ENCODE measurements at regions not wholly inside any gene's neighbourhood (a gene's known extent, or its start where the extent isn't known, plus 50 kb on each side); places are given as distances from the start of the nearest gene placed in this dataset.

DNA sequence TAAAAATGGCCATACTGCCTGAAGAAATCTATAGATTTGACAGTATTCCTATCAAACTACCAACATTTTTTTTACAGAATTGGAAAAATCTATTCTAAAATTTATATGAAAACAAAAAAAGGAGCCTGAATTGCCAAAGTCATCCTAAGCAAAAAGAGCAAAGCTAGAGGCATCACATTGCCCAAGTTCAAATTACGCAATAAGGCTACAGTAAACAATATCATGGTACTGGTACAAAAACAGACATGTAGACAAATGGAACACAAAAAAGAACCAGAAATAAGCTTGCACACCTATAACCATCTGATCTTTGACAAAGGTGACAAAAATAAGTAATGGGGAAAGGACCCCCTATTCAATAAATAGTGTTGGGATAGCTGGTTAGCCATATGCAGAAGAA lies 50.2 kb upstream of the THSD7B start:
- H3K9me3 ChIP-seq = no peaks in the 10 kb centered on the region
- ChIA-PET CTCF (no interaction called here), POLR2A (no interaction called here)
- Mint-ChIP-seq H3K4me3 (no peak overlapping the region), H3K9me3 (peaks cover 0 to 4% (median 4%) of the 10 kb centered on the region in 3 donors), H3K27ac (no peak overlapping the region), H3K4me1 (no peaks in the 10 kb centered on the region), H3K36me3 (no peaks in the 10 kb centered on the region), H3K27me3 (peaks cover 4 to 5% of the 10 kb centered on the region in 2 donors)
- DNase-seq = no peak
- ATAC-seq (replicated peaks in 1 of 4) = no peak
- no peak overlapping the region for H3K4me3 ChIP-seq (ENCODE audit: control insufficient read depth in 1 of 2, extremely low read depth in 1 of 2, low read length in 1 of 2)
- H3K4me1 ChIP-seq (ENCODE audit: control insufficient read depth in 1 of 2, extremely low read depth in 1 of 2, insufficient read depth in 2 of 2, low read length in 2 of 2) = no peaks in the 10 kb centered on the region
- no peak overlapping the region for H3K27ac ChIP-seq (ENCODE audit: low read length)
- H3K36me3 ChIP-seq (ENCODE audit: control insufficient read depth in 2 of 2, extremely low read depth in 1 of 2, insufficient read depth in 1 of 2, low read length in 1 of 2) = no peaks in the 10 kb centered on the region
- WGBS (ENCODE audit: insufficient coverage) = no CpG with 5 or more reads among the region's 1 CpG
- no peaks in the 10 kb centered on the region for H3K27me3 ChIP-seq (replicated peaks in 1 of 2; ENCODE audit: control insufficient read depth in 2 of 2, extremely low read depth in 1 of 2, insufficient read depth in 2 of 2, low read length in 1 of 2)

DNA sequence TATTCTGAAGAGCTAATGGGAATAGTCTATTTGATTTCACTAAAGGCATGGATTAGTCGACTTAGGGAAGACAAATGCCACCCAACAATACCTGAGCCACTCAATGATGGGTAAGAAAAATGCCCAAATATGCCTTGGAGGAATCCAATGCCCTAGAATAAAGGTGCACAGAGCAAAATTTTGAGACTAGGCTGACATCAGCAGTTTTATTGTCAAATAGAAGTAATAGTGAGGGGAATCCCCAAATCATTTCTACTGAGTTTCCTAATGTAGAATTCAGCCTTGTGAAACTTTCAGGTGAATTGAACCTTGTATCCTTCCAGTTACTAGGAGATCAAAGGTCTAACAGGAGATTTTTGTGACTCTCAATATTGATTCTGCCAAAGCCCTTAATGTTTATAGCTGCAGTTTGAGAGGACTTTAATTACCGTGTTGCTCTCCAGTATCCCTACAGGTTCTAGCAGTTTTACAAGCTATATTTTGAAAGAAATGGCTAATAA lies 50.8 kb upstream of the THSD7B start:
- Histone ChIP-seq H3K27me3 (replicated peaks in 1 of 2; ENCODE audit: control insufficient read depth in 2 of 2, extremely low read depth in 1 of 2, insufficient read depth in 2 of 2, low read length in 1 of 2) (no peaks in the 10 kb centered on the region), H3K36me3 (ENCODE audit: control insufficient read depth in 2 of 2, extremely low read depth in 1 of 2, insufficient read depth in 1 of 2, low read length in 1 of 2) (no peaks in the 10 kb centered on the region), H3K9me3 (no peaks in the 10 kb centered on the region), H3K4me3 (ENCODE audit: control insufficient read depth in 1 of 2, extremely low read depth in 1 of 2, low read length in 1 of 2) (no peak overlapping the region), H3K27ac (ENCODE audit: low read length) (no peak overlapping the region), H3K4me1 (ENCODE audit: control insufficient read depth in 1 of 2, extremely low read depth in 1 of 2, insufficient read depth in 2 of 2, low read length in 2 of 2) (no peaks in the 10 kb centered on the region)
- Mint-ChIP-seq H3K27me3 (peaks cover 4 to 5% of the 10 kb centered on the region in 2 donors), H3K36me3 (no peaks in the 10 kb centered on the region), H3K4me3 (no peak overlapping the region), H3K27ac (no peak overlapping the region), H3K9me3 (peaks cover 0 to 4% (median 4%) of the 10 kb centered on the region in 3 donors), H3K4me1 (no peaks in the 10 kb centered on the region)
- POLR2A ChIA-PET = no interaction called here
- DNase-seq = no peak
- no CpG with 5 or more reads among the region's 2 CpGs for WGBS (ENCODE audit: insufficient coverage)
- CTCF ChIA-PET = no interaction called here
- no peak for ATAC-seq (replicated peaks in 1 of 4)

DNA sequence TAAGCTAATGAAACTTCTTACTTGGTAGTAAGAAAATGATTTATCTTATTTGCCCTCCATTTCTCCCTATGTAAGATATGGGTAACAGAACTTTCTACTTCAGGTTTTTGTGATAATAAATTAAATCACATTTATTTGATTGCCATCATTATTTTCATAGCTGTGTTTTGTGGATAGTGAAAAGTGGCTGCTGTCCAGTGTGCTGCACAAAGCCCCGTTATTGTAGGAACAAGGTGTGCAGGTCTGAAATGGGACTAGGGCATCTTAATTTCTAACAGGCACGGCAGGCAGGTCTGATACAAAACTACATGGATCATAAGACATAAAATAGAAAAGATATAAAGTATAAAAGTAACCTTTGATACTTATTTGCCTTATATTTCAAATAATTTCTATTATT lies 51.6 kb upstream of the THSD7B start:
- no peaks in the 10 kb centered on the region for H3K9me3 ChIP-seq
- ChIA-PET CTCF (no interaction called here), POLR2A (no interaction called here)
- Mint-ChIP-seq H3K27ac (no peak overlapping the region), H3K4me1 (no peaks in the 10 kb centered on the region), H3K9me3 (peaks cover 0 to 4% (median 0%) of the 10 kb centered on the region in 3 donors), H3K36me3 (no peaks in the 10 kb centered on the region), H3K4me3 (no peak overlapping the region), H3K27me3 (peaks cover 4 to 5% of the 10 kb centered on the region in 2 donors)
- no peak overlapping the region for H3K27ac ChIP-seq (ENCODE audit: low read length)
- H3K4me3 ChIP-seq (ENCODE audit: control insufficient read depth in 1 of 2, extremely low read depth in 1 of 2, low read length in 1 of 2) = no peak overlapping the region
- no CpG with 5 or more reads among the region's 2 CpGs for WGBS (ENCODE audit: insufficient coverage)
- H3K36me3 ChIP-seq (ENCODE audit: control insufficient read depth in 2 of 2, extremely low read depth in 1 of 2, insufficient read depth in 1 of 2, low read length in 1 of 2) = no peaks in the 10 kb centered on the region
- ATAC-seq (replicated peaks in 1 of 4) (no peak), DNase-seq (no peak)
- no peaks in the 10 kb centered on the region for H3K27me3 ChIP-seq (replicated peaks in 1 of 2; ENCODE audit: control insufficient read depth in 2 of 2, extremely low read depth in 1 of 2, insufficient read depth in 2 of 2, low read length in 1 of 2)
- no peaks in the 10 kb centered on the region for H3K4me1 ChIP-seq (ENCODE audit: control insufficient read depth in 1 of 2, extremely low read depth in 1 of 2, insufficient read depth in 2 of 2, low read length in 2 of 2)

DNA sequence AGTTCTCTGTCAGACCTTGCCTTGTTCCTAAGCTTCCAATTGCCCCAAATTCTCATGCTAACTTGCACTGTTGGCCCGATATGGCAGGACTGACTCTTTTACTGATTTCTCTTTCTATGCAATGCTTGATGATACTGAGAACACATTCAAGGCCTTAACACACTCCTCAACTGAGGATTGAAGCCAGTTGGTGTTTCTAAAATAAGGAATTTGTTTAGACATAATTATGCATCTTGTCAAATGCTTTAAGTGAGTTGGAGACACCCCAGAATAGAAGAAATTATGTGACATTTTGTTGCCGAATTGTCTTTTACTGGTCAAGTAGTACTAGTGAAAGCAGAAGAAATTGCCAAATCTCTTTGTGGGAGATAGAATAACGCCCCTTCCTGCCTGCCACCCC lies 60.0 kb upstream of the THSD7B start:
- no peaks in the 10 kb centered on the region for H3K4me1 Mint-ChIP-seq
- H3K36me3 ChIP-seq (ENCODE audit: control insufficient read depth in 2 of 2, extremely low read depth in 1 of 2, insufficient read depth in 1 of 2, low read length in 1 of 2) = no peaks in the 10 kb centered on the region

DNA sequence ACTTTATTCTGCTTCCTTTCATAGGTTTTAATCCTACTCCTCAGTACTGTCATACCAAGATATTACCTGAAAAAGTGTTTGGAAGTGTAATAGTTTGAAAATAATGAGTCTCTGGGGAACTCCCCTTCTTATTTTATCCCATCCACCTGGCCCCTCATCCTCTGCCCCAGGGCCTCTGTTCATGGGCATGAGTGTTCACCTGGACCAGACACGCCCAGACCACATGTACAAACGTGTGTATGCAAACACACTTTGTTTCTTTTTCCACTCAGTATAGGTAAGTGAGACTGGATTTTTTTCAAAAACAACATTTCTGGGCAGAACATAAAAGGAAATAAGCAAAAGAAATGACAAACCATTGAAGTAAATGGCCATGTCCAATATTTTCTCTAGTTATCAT lies 62.1 kb upstream of the THSD7B start:
- Histone ChIP-seq H3K27ac (ENCODE audit: low read length) (no peak overlapping the region), H3K4me3 (ENCODE audit: control insufficient read depth in 1 of 2, extremely low read depth in 1 of 2, low read length in 1 of 2) (no peak overlapping the region), H3K36me3 (ENCODE audit: control insufficient read depth in 2 of 2, extremely low read depth in 1 of 2, insufficient read depth in 1 of 2, low read length in 1 of 2) (no peaks in the 10 kb centered on the region), H3K9me3 (no peaks in the 10 kb centered on the region), H3K27me3 (replicated peaks in 1 of 2; ENCODE audit: control insufficient read depth in 2 of 2, extremely low read depth in 1 of 2, insufficient read depth in 2 of 2, low read length in 1 of 2) (peaks cover 0 to 2% of the 10 kb centered on the region in 2 experiments), H3K4me1 (ENCODE audit: control insufficient read depth in 1 of 2, extremely low read depth in 1 of 2, insufficient read depth in 2 of 2, low read length in 2 of 2) (no peaks in the 10 kb centered on the region)
- Mint-ChIP-seq H3K36me3 (no peaks in the 10 kb centered on the region), H3K9me3 (peaks cover 7 to 16% (median 15%) of the 10 kb centered on the region in 3 donors), H3K27ac (no peak overlapping the region), H3K4me1 (no peaks in the 10 kb centered on the region), H3K27me3 (peaks cover 0 to 6% of the 10 kb centered on the region in 2 donors), H3K4me3 (no peak overlapping the region)
- ATAC-seq (replicated peaks in 1 of 4) = no peak
- WGBS (ENCODE audit: insufficient coverage) = no CpG with 5 or more reads among the region's 2 CpGs
- POLR2A ChIA-PET = no interaction called here
- no peak for DNase-seq
- CTCF ChIA-PET = no interaction called here

More for the DNA sequence above, 60.0 kb upstream of the THSD7B start:
- H3K27ac Mint-ChIP-seq = no peak overlapping the region
- ChIA-PET POLR2A (no interaction called here), CTCF (no interaction called here)
- H3K4me3 Mint-ChIP-seq = no peak overlapping the region
- no peaks in the 10 kb centered on the region for H3K9me3 ChIP-seq
- peaks cover 0 to 2% of the 10 kb centered on the region in 2 experiments for H3K27me3 ChIP-seq (replicated peaks in 1 of 2; ENCODE audit: control insufficient read depth in 2 of 2, extremely low read depth in 1 of 2, insufficient read depth in 2 of 2, low read length in 1 of 2)
- H3K27ac ChIP-seq (ENCODE audit: low read length) = no peak overlapping the region
- DNase-seq (no peak), ATAC-seq (replicated peaks in 1 of 4) (no peak)
- peaks cover 6 to 15% (median 12%) of the 10 kb centered on the region in 3 donors for H3K9me3 Mint-ChIP-seq
- no peaks in the 10 kb centered on the region for H3K4me1 ChIP-seq (ENCODE audit: control insufficient read depth in 1 of 2, extremely low read depth in 1 of 2, insufficient read depth in 2 of 2, low read length in 2 of 2)
- WGBS (ENCODE audit: insufficient coverage) = no CpG with 5 or more reads among the region's 3 CpGs
- no peaks in the 10 kb centered on the region for H3K36me3 Mint-ChIP-seq
- H3K27me3 Mint-ChIP-seq = peaks cover 0 to 6% of the 10 kb centered on the region in 2 donors
- H3K4me3 ChIP-seq (ENCODE audit: control insufficient read depth in 1 of 2, extremely low read depth in 1 of 2, low read length in 1 of 2) = no peak overlapping the region

DNA sequence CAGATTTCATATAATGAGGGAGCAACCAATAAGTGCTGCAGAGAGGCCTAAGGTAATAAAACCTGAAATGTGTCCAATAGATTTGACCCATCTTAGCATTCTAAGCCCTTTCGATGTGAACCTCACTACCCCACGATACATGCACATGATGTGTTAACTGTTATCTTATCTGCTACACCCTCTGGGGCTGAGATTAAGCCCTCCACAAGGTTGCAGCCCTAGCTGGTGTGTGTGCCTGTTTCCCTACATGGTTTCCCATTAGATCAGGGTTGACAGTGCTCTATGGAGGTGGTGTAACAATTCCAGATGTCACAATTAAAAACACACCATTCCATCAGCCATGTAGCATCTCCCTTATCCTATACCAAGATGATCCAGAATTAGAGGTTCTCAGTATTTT lies 68.9 kb upstream of the THSD7B start:
- Mint-ChIP-seq H3K4me3 (no peak overlapping the region), H3K4me1 (no peaks in the 10 kb centered on the region), H3K27me3 (no peaks in the 10 kb centered on the region), H3K27ac (no peak overlapping the region), H3K36me3 (no peaks in the 10 kb centered on the region), H3K9me3 (peaks cover 4 to 5% (median 5%) of the 10 kb centered on the region in 3 donors)
- whole genome bisulfite sequencing (ENCODE audit: insufficient coverage) = no CpG with 5 or more reads among the region's 2 CpGs
- POLR2A ChIA-PET = no interaction called here
- Histone ChIP-seq H3K27me3 (replicated peaks in 1 of 2; ENCODE audit: control insufficient read depth in 2 of 2, extremely low read depth in 1 of 2, insufficient read depth in 2 of 2, low read length in 1 of 2) (peaks cover 0 to 2% of the 10 kb centered on the region in 2 experiments), H3K9me3 (no peaks in the 10 kb centered on the region), H3K4me1 (ENCODE audit: control insufficient read depth in 1 of 2, extremely low read depth in 1 of 2, insufficient read depth in 2 of 2, low read length in 2 of 2) (no peaks in the 10 kb centered on the region), H3K27ac (ENCODE audit: low read length) (no peak overlapping the region), H3K36me3 (ENCODE audit: control insufficient read depth in 2 of 2, extremely low read depth in 1 of 2, insufficient read depth in 1 of 2, low read length in 1 of 2) (no peaks in the 10 kb centered on the region), H3K4me3 (ENCODE audit: control insufficient read depth in 1 of 2, extremely low read depth in 1 of 2, low read length in 1 of 2) (no peak overlapping the region)
- DNase-seq (no peak), ATAC-seq (replicated peaks in 1 of 4) (no peak)
- CTCF ChIA-PET = no interaction called here

DNA sequence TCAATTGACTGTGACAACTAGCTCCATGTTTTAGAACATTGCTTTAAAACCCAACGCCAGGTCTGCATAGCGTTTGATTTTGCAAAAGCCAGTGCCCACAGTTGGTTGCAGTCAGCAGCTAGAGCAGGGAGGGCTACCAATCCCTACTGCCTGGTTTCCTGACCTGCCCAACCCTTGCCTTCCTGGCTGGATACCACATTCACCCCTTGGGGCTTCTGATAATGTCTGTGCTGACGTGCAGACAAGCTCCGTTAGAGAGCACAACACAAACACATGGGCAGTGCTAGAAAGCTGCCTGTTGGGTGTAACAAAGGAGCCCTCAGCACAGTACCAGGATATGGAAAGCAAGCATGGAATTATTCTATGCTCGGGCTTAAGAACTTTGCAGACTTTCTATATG lies 71.4 kb upstream of the THSD7B start:
- no peak for ATAC-seq (replicated peaks in 1 of 4)
- POLR2A ChIA-PET = no interaction called here
- H3K27me3 Mint-ChIP-seq = no peaks in the 10 kb centered on the region

More for the DNA sequence above, 71.4 kb upstream of the THSD7B start:
- Mint-ChIP-seq H3K36me3 (no peaks in the 10 kb centered on the region), H3K9me3 (peaks cover 6 to 13% (median 12%) of the 10 kb centered on the region in 3 donors), H3K27ac (no peak overlapping the region), H3K4me3 (no peak overlapping the region), H3K4me1 (no peaks in the 10 kb centered on the region)
- DNase-seq = no peak
- Histone ChIP-seq H3K4me3 (ENCODE audit: control insufficient read depth in 1 of 2, extremely low read depth in 1 of 2, low read length in 1 of 2) (no peak overlapping the region), H3K27ac (ENCODE audit: low read length) (no peak overlapping the region), H3K27me3 (replicated peaks in 1 of 2; ENCODE audit: control insufficient read depth in 2 of 2, extremely low read depth in 1 of 2, insufficient read depth in 2 of 2, low read length in 1 of 2) (no peaks in the 10 kb centered on the region), H3K36me3 (ENCODE audit: control insufficient read depth in 2 of 2, extremely low read depth in 1 of 2, insufficient read depth in 1 of 2, low read length in 1 of 2) (no peaks in the 10 kb centered on the region), H3K4me1 (ENCODE audit: control insufficient read depth in 1 of 2, extremely low read depth in 1 of 2, insufficient read depth in 2 of 2, low read length in 2 of 2) (no peaks in the 10 kb centered on the region), H3K9me3 (no peaks in the 10 kb centered on the region)
- WGBS (ENCODE audit: insufficient coverage) = 19% methylated on average over 4 of the region's 5 CpGs
- CTCF ChIA-PET = interaction anchor here in 1 of 2 donors (0.5 kb wide), 1 partner anchor 759 kb away, joined by 3 read pairs; no protein-coding TSS in a partner anchor

Measured in T-cell (primary cell).